Thyroid gland (tissue), 4 donors: ENCODE measurements at regions not wholly inside any gene's neighbourhood (a gene's known extent, or its start where the extent isn't known, plus 50 kb on each side); places are given as distances from the start of the nearest gene placed in this dataset.

Source experiments
- DNase-seq, 2 donors: peaks; one replicate each; pipeline ENCODE4 v3.0.0-alpha.2; 2019
- H3K27ac ChIP-seq, 3 donors: fragments of 200-600 bp; sonication (generic); 1 replicate in 2 of 3; 2 replicates in 1 of 3; pipeline ENCODE4 v1.5.1; 2016 to 2019; ENCODE audit warnings: mild to moderate bottlenecking in 1 of 3, moderate library complexity in 1 of 3
- H3K27me3 ChIP-seq: fragments of 200-600 bp; sonication (generic); one replicate; pipeline ENCODE4 v1.5.1; 2019
- H3K36me3 ChIP-seq, 2 donors: fragments of 200-600 bp; sonication (generic); one replicate each; pipeline ENCODE4 v1.5.1; 2016 to 2019
- H3K4me1 ChIP-seq, 2 donors: fragments of 200-600 bp; sonication (generic); one replicate each; pipeline ENCODE4 v1.5.1; 2017 to 2019
- H3K4me3 ChIP-seq, 3 donors: fragments of 200-600 bp; sonication (generic); replicated peaks in 1 of 3; 1 replicate in 2 of 3; 2 replicates in 1 of 3; pipeline ENCODE4 v1.5.1; 2016; ENCODE audit warnings: mild to moderate bottlenecking in 1 of 3
- H3K9me3 ChIP-seq: fragments of 200-600 bp; sonication (generic); one replicate; pipeline ENCODE4 v1.5.1; 2017
- POLR2A ChIP-seq, 2 donors: fragments of 450-650 bp; IDR thresholded peaks; one replicate each; pipeline ENCODE4 v1.6.1; 2017; ENCODE audit warnings: antibody characterized with exemption in 2 of 2, mild to moderate bottlenecking in 2 of 2, moderate library complexity in 1 of 2
- WGBS, 2 donors: methylation state at CpG; one replicate each; pipeline ENCODE4 v1.1.5; 2017; 5-methylcytosine and 5-hydroxymethylcytosine counted together
- intact Hi-C: fragments of 100-400 bp; cut with DNase I; formaldehyde crosslinking; loops from one replicate; pipeline ENCODE4 v1.15.1; 2023
- TF ChIP-seq, protein P1 (sequence below), 6 experiments: fragments of 200-600 bp in 3 of 6; fragments of 450-650 bp in 3 of 6; sonication (generic) in 3 of 6; IDR thresholded peaks; one replicate each; pipeline ENCODE4 v1.5.1; 2016 to 2019; ENCODE audit warnings: antibody characterized with exemption in 6 of 6, mild to moderate bottlenecking in 2 of 6, inconsistent platforms in 1 of 6, moderate library complexity in 1 of 6

DNA sequence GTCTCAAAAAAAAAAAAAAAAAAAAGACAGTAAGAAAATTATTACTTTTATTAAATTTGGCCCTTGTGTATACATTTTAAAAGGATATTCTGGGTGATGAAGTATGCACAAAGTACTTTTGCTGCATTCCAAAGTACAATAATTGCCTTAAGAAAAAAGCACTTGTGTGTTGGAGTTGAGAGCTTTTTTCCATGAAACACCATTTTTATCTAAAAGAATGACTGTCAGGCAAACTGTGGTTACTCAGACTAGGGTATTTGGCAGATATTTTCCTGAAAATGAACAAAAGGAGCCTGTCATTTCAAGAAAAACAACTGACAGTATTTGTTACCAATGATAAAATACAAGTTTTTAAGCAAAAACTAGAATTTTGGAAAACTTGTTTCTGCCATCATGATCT is 84.3 kb upstream of the PTPN3 start:
- Histone ChIP-seq H3K27me3 (no peaks in the 10 kb centered on the region), H3K9me3 (no peaks in the 10 kb centered on the region), H3K27ac (no peak overlapping the region), H3K4me1 (no peaks in the 10 kb centered on the region), H3K4me3 (no peak overlapping the region), H3K36me3 (no peaks in the 10 kb centered on the region)
- no peak for TF ChIP-seq POLR2A (IDR thresholded peaks at IDR 0.05)
- TF ChIP-seq, protein P1, sequence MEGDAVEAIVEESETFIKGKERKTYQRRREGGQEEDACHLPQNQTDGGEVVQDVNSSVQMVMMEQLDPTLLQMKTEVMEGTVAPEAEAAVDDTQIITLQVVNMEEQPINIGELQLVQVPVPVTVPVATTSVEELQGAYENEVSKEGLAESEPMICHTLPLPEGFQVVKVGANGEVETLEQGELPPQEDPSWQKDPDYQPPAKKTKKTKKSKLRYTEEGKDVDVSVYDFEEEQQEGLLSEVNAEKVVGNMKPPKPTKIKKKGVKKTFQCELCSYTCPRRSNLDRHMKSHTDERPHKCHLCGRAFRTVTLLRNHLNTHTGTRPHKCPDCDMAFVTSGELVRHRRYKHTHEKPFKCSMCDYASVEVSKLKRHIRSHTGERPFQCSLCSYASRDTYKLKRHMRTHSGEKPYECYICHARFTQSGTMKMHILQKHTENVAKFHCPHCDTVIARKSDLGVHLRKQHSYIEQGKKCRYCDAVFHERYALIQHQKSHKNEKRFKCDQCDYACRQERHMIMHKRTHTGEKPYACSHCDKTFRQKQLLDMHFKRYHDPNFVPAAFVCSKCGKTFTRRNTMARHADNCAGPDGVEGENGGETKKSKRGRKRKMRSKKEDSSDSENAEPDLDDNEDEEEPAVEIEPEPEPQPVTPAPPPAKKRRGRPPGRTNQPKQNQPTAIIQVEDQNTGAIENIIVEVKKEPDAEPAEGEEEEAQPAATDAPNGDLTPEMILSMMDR (IDR thresholded peaks at IDR 0.05): no peak
- DNase-seq: no peak
- intact Hi-C loops: no loop called here

DNA sequence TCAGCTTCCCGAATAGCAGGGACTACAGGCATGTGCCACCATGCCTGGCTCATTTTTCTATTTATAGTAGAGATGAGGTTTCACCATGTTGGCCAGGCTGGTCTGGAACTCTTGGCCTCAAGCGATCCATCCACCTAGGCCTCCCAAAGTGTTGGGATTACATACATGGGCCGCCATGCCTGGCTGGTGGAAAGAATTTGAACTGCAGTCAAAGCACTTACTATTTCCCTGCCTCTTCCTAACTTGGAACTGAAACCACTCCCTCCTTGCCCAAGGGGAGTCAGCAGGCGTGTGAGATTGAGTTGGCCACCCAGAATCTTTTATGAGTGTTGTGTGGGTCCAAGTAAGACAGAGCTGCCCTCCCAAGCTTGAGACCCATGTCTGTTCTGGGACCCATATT is 86.1 kb upstream of the PTPN3 start:
- H3K9me3 ChIP-seq: no peaks in the 10 kb centered on the region
- intact Hi-C loops: no loop called here
- H3K4me3 ChIP-seq: no peak overlapping the region
- TF ChIP-seq, protein P1 (IDR thresholded peaks at IDR 0.05): no peak
- TF ChIP-seq POLR2A (IDR thresholded peaks at IDR 0.05): no peak
- no peaks in the 10 kb centered on the region for H3K27me3 ChIP-seq
- 93% methylated on average over 4 of the region's 4 CpGs for WGBS, 2 donors
- H3K4me1 ChIP-seq: no peaks in the 10 kb centered on the region
- no peak overlapping the region for H3K27ac ChIP-seq
- DNase-seq: no peak
- no peaks in the 10 kb centered on the region for H3K36me3 ChIP-seq

DNA sequence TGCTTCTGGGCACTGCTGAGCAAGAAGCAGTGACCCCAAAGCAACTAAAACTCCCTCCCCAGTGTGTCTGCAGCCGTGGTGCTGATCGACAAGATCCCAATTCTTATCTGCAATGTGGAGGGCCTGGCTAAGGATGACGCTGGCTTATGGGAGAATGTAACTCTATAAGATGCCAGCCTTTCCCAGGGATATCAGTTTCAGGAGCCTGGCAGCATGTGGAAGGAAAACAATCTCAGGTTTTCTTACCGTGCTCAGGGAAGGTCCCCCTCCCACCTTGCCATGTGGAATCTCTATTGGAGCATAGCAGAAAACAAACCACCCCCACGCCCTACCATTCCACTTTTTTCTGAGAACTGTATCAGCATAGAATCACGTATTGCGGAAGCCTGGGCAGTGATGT is 87.7 kb upstream of the PTPN3 start:
- intact Hi-C loops: no loop called here
- H3K4me1 ChIP-seq: no peaks in the 10 kb centered on the region
- no peak overlapping the region for H3K27ac ChIP-seq
- no peaks in the 10 kb centered on the region for H3K27me3 ChIP-seq
- WGBS, 2 donors: 80 to 86% methylated on average over 7 of the region's 7 CpGs
- no peak for DNase-seq
- TF ChIP-seq POLR2A (IDR thresholded peaks at IDR 0.05): no peak
- TF ChIP-seq, protein P1 (IDR thresholded peaks at IDR 0.05): no peak
- no peaks in the 10 kb centered on the region for H3K9me3 ChIP-seq
- H3K4me3 ChIP-seq: no peak overlapping the region
- no peaks in the 10 kb centered on the region for H3K36me3 ChIP-seq

DNA sequence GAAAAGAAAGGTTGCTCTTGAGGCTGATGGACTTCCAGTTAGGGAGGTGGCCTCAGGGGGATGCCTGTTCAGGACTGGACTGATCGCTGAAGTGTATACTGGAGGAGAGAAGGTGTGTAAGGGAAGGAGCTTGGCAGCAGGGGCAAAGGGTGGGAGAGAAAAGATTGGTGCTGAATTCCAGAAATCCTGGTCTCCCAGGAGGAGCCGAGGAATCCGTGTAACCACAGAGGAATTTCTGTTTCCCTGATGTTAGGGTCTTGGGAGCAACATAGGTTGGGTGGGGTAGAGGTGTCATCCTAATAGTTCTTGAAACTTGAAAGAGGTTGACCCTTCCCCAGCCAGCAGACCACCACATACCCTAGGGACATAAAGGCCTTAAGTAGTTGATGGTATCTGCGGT is 88.9 kb upstream of the PTPN3 start:
- TF ChIP-seq POLR2A (IDR thresholded peaks at IDR 0.05): no peak
- TF ChIP-seq, protein P1 (IDR thresholded peaks at IDR 0.05): no peak
- 94 to 95% methylated on average over 4 of the region's 4 CpGs for WGBS, 2 donors
- Histone ChIP-seq H3K27me3 (no peaks in the 10 kb centered on the region), H3K27ac (no peak overlapping the region), H3K4me3 (no peak overlapping the region), H3K4me1 (no peaks in the 10 kb centered on the region), H3K36me3 (no peaks in the 10 kb centered on the region), H3K9me3 (no peaks in the 10 kb centered on the region)
- intact Hi-C loops: no loop called here
- no peak for DNase-seq

DNA sequence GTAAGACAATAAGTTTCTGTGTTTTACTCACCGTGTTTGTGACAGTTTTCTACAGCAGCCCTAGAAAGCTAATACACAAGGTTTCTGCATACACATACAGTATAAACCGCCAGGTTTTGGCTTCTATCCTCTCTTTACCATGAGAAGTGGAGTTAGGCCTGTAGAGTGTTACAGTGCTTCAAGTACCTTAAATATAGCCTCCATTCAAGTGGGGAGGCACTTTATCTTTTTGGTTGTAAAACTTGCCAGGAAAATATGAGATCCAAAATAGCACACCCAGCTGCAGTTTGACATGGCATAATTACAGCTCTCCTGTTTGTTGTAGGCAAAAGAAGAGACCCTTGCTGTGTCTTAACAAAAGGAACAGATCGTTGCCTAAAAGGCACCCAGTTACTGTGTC is 90.3 kb upstream of the PTPN3 start:
- TF ChIP-seq, protein P1 (IDR thresholded peaks at IDR 0.05): no peak
- no peak for TF ChIP-seq POLR2A (IDR thresholded peaks at IDR 0.05)
- WGBS, 2 donors: 87 to 95% methylated on average over 3 of the region's 3 CpGs
- no peaks in the 10 kb centered on the region for H3K36me3 ChIP-seq
- no peaks in the 10 kb centered on the region for H3K27me3 ChIP-seq
- no peak overlapping the region for H3K4me3 ChIP-seq
- no peaks in the 10 kb centered on the region for H3K4me1 ChIP-seq
- H3K27ac ChIP-seq: no peak overlapping the region
- no peak for DNase-seq
- H3K9me3 ChIP-seq: no peaks in the 10 kb centered on the region
- intact Hi-C loops: no loop called here
